ENCODE measurements at regions not wholly inside any gene's neighbourhood (a gene's known extent, or its start where the extent isn't known, plus 50 kb on each side); places are given as distances from the start of the nearest gene placed in this dataset.

- DNase-seq: no peak
Measured at GRCh38 chr2:120401275-120402066, 55.5 kb downstream of the INHBB start.

- DNase-seq: no peak
Measured at GRCh38 chr2:120402067-120402433, 56.1 kb downstream of the INHBB start.

GRCh38 chr2:120402508-120402907, 56.6 kb downstream of the INHBB start:
- no peak for DNase-seq

- no peak for DNase-seq
Measured at GRCh38 chr2:120403261-120403660, 57.3 kb downstream of the INHBB start.

GRCh38 chr2:120403676-120404075, 57.7 kb downstream of the INHBB start:
- no peak for DNase-seq

- no peak for DNase-seq
Measured at GRCh38 chr2:120404274-120404673, 58.3 kb downstream of the INHBB start.

GRCh38 chr2:120404941-120405758, 59.2 kb downstream of the INHBB start:
- no peak for DNase-seq

- no peak for DNase-seq
Measured at GRCh38 chr2:120405759-120406099, 59.8 kb downstream of the INHBB start.

GRCh38 chr2:120406566-120406965, 60.6 kb downstream of the INHBB start:
- DNase-seq: no peak

- DNase-seq: no peak
Measured at GRCh38 chr2:120410487-120410886, 64.6 kb downstream of the INHBB start.

GRCh38 chr2:120415060-120415459, 69.1 kb downstream of the INHBB start:
- no peak for DNase-seq

- DNase-seq: no peak
Measured at GRCh38 chr2:120415728-120416509, 70.0 kb downstream of the INHBB start.

GRCh38 chr2:120418174-120418787, 72.3 kb downstream of the INHBB start:
- DNase-seq: no peak

- DNase-seq: no peak
Measured at GRCh38 chr2:120419073-120419472, 73.1 kb downstream of the INHBB start.

GRCh38 chr2:120419955-120420354, 74.0 kb downstream of the INHBB start:
- no peak for DNase-seq

GRCh38 chr2:120421126-120421829, 75.3 kb downstream of the INHBB start:
- no peak for DNase-seq

GRCh38 chr2:120421830-120422175, 75.9 kb downstream of the INHBB start:
- DNase-seq: no peak

GRCh38 chr2:120422465-120423160, 76.7 kb downstream of the INHBB start:
- no peak for DNase-seq

- DNase-seq: no peak
Measured at GRCh38 chr2:120423167-120423943, 77.4 kb downstream of the INHBB start.

- no peak for DNase-seq
Measured at GRCh38 chr2:120424274-120424796, 78.4 kb downstream of the INHBB start.

- no peak for DNase-seq
Measured at GRCh38 chr2:120425014-120425413, 79.1 kb downstream of the INHBB start.

All from activated naive CD4-positive, alpha-beta T cell treated with Interleukin-2 at 50 U/mL for 16 hours (primary cell).